Keratinocyte (primary cell): ENCODE measurements at regions not wholly inside any gene's neighbourhood (a gene's known extent, or its start where the extent isn't known, plus 50 kb on each side); places are given as distances from the start of the nearest gene placed in this dataset.

Experiments
- DNase-seq: peaks from one replicate; pipeline ENCODE4 v3.0.0-alpha.2; 2011; ENCODE audit warnings: low read depth, missing footprints, low spot score
- FAIRE-seq: peaks from 2 replicates; lab custom pipeline; 2011; peaks lifted over from hg19 to GRCh38; lab: Jason Lieb, UNC
- H2AFZ ChIP-seq: 2 replicates; pipeline ENCODE4 v1.6.0; 2012; ENCODE audit warnings: low read length, control low read depth, inconsistent platforms; ENCODE audit not compliant: control insufficient read depth
- H3K27ac ChIP-seq: 2 replicates; pipeline ENCODE4 v1.5.1; 2011; ENCODE audit warnings: low read length; ENCODE audit not compliant: control insufficient read depth, insufficient read depth
- H3K27me3 ChIP-seq: 3 replicates; pipeline ENCODE4 v1.6.0; 2011; ENCODE audit warnings: low read length; ENCODE audit not compliant: control insufficient read depth, insufficient read depth; ENCODE audit errors: extremely low read depth
- H3K36me3 ChIP-seq, 2 experiments: 2 replicates in 1 of 2; 3 replicates in 1 of 2; pipeline ENCODE4 v1.5.1; 2011; ENCODE audit warnings: low read length in 2 of 2, mild to moderate bottlenecking in 1 of 2; ENCODE audit not compliant: control insufficient read depth in 2 of 2, insufficient read depth in 2 of 2; ENCODE audit errors: extremely low read depth in 1 of 2
- H3K4me1 ChIP-seq: 3 replicates; pipeline ENCODE4 v1.5.1; 2011; ENCODE audit warnings: low read length; ENCODE audit not compliant: control insufficient read depth, insufficient read depth; ENCODE audit errors: extremely low read depth
- H3K4me2 ChIP-seq: 3 replicates; pipeline ENCODE4 v1.6.0; 2011; ENCODE audit warnings: low read depth, low read length; ENCODE audit not compliant: control insufficient read depth, insufficient read depth; ENCODE audit errors: extremely low read depth
- H3K4me3 ChIP-seq, 3 experiments: fragments of 200-600 bp in 1 of 3; sonication (generic) in 1 of 3; 2 replicates in 2 of 3; 3 replicates in 1 of 3; pipeline ENCODE4 v1.5.1; 2011 to 2016; ENCODE audit warnings: low read length in 3 of 3, mild to moderate bottlenecking in 3 of 3, control low read depth in 2 of 3, inconsistent platforms in 1 of 3, low read depth in 1 of 3, mixed read lengths in 1 of 3, mixed run types in 1 of 3, moderate library complexity in 1 of 3; ENCODE audit not compliant: control insufficient read depth in 2 of 3, insufficient read depth in 2 of 3; ENCODE audit errors: extremely low read depth in 1 of 3
- H3K79me2 ChIP-seq: 2 replicates; pipeline ENCODE4 v1.6.0; 2012; ENCODE audit warnings: low read length; ENCODE audit not compliant: control insufficient read depth, insufficient read depth
- H3K9ac ChIP-seq: 3 replicates; pipeline ENCODE4 v1.6.0; 2011; ENCODE audit warnings: low read length; ENCODE audit not compliant: control insufficient read depth, insufficient read depth; ENCODE audit errors: extremely low read depth
- H3K9me1 ChIP-seq: 3 replicates; pipeline ENCODE4 v1.6.0; 2011; ENCODE audit warnings: low read length; ENCODE audit not compliant: control insufficient read depth, insufficient read depth; ENCODE audit errors: extremely low read depth
- H3K9me3 ChIP-seq: 2 replicates; pipeline ENCODE4 v1.5.1; 2012; ENCODE audit warnings: low read depth, low read length; ENCODE audit not compliant: control insufficient read depth
- H4K20me1 ChIP-seq: 3 replicates; pipeline ENCODE4 v1.6.0; 2011; ENCODE audit warnings: low read length; ENCODE audit not compliant: control insufficient read depth, insufficient read depth; ENCODE audit errors: extremely low read depth
- EZH2 ChIP-seq: IDR thresholded peaks from one replicate; pipeline ENCODE4 v1.6.1; 2012; ENCODE audit warnings: inconsistent platforms, mild to moderate bottlenecking, low read length, moderate library complexity
- dilution Hi-C: fragments of 300-500 bp; cut with MboI; formaldehyde crosslinking; loops from one replicate; pipeline ENCODE4 v1.7.0; 2020; ENCODE audit warnings: low sequenced_read_pairs; ENCODE audit not compliant: extremely low pct_ligation_motif_present
- TF ChIP-seq, protein P1 (sequence below), 3 experiments: IDR thresholded peaks in 1 of 3; conservative IDR thresholded peaks in 1 of 3; optimal IDR thresholded peaks in 1 of 3; 2 replicates in 2 of 3; 3 replicates in 1 of 3; pipeline versions ENCODE3 to v1.5.1; 2011; ENCODE audit warnings: low read length in 3 of 3, mild to moderate bottlenecking in 3 of 3, moderate library complexity in 2 of 3, control low read depth in 1 of 3, inconsistent platforms in 1 of 3; ENCODE audit not compliant: insufficient read depth in 2 of 3; ENCODE audit errors: extremely low read depth in 1 of 3

DNA sequence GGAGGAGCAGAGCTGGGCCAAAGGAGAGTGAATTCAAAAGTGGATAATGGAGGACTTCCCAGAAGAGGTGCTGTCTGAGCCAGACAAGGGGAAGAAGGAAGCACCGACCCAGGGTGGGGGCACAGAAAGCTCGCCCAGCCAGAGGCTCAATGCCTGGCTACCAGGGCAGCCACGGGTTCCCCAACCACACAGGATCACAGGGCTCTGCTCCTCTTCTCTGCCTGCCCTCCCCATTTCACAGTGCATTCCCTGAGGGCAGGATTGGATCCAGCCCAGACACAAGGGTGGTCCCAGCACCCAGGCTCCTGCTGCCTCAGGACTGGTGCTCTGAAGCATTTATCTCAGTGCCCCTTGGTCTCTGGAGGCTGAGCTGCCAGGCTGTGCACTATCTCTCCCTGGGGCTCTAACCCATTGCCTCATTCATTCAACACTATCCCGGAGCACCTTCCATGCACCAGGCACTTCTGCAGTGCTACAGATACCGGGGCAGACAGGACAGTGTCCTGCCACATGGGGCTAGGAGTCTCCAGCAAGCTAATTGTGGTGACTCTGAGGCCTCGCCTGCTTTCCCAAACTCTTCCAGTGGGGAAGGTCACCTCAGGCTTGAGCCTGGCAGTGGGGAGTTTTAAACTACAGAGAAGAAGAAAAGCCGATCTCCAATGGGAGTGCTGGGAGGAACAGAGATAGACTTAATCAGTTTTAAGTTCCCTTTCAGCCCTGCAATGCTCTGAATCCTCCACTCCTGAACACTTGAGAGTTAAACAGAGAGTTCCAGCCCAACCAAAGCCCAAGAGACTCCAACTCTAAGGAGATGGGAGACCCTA is 201.8 kb upstream of the ZMIZ1 start:
- TF ChIP-seq, protein P1, sequence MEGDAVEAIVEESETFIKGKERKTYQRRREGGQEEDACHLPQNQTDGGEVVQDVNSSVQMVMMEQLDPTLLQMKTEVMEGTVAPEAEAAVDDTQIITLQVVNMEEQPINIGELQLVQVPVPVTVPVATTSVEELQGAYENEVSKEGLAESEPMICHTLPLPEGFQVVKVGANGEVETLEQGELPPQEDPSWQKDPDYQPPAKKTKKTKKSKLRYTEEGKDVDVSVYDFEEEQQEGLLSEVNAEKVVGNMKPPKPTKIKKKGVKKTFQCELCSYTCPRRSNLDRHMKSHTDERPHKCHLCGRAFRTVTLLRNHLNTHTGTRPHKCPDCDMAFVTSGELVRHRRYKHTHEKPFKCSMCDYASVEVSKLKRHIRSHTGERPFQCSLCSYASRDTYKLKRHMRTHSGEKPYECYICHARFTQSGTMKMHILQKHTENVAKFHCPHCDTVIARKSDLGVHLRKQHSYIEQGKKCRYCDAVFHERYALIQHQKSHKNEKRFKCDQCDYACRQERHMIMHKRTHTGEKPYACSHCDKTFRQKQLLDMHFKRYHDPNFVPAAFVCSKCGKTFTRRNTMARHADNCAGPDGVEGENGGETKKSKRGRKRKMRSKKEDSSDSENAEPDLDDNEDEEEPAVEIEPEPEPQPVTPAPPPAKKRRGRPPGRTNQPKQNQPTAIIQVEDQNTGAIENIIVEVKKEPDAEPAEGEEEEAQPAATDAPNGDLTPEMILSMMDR (optimal IDR thresholded peaks at IDR 0.05 in 1 of 3, IDR thresholded peaks at IDR 0.05 in 1 of 3, conservative IDR thresholded peaks at IDR 0.05 in 1 of 3; ENCODE audit: extremely low read depth in 1 of 3, insufficient read depth in 2 of 3, low read length in 3 of 3), result no peak
- TF ChIP-seq EZH2, result no peak
- H3K9ac ChIP-seq, result no peak overlapping the region
- H3K4me1 ChIP-seq, result peaks cover 8% of the 10 kb centered on the region
- no peaks in the 10 kb centered on the region for H3K79me2 ChIP-seq
- no peak for FAIRE-seq
- no peak overlapping the region for H3K4me2 ChIP-seq
- no peak overlapping the region for H2AFZ ChIP-seq
- H3K9me3 ChIP-seq, result no peaks in the 10 kb centered on the region
- no peaks in the 10 kb centered on the region for H3K9me1 ChIP-seq
- H4K20me1 ChIP-seq, result no peaks in the 10 kb centered on the region
- no peak overlapping the region for H3K4me3 ChIP-seq
- H3K27ac ChIP-seq, result no peak overlapping the region
- dilution Hi-C loops, result no loop called here
- H3K36me3 ChIP-seq, result no peaks in the 10 kb centered on the region
- peaks cover 2% of the 10 kb centered on the region for H3K27me3 ChIP-seq
- DNase-seq, result no peak

- H3K4me3 ChIP-seq, result no peak overlapping the region
- no peak overlapping the region for H3K9ac ChIP-seq
- no peak for FAIRE-seq
- no peaks in the 10 kb centered on the region for H4K20me1 ChIP-seq
- H3K4me2 ChIP-seq, result no peak overlapping the region
- no peak overlapping the region for H2AFZ ChIP-seq
- H3K27ac ChIP-seq, result no peak overlapping the region
- H3K36me3 ChIP-seq, result no peaks in the 10 kb centered on the region
- no peaks in the 10 kb centered on the region for H3K9me1 ChIP-seq
- H3K79me2 ChIP-seq, result no peaks in the 10 kb centered on the region
- no peak for TF ChIP-seq EZH2
- TF ChIP-seq, protein P1 (optimal IDR thresholded peaks at IDR 0.05 in 1 of 3, IDR thresholded peaks at IDR 0.05 in 1 of 3, conservative IDR thresholded peaks at IDR 0.05 in 1 of 3; ENCODE audit: extremely low read depth in 1 of 3, insufficient read depth in 2 of 3, low read length in 3 of 3), result no peak
- dilution Hi-C loops, result no loop called here
- peaks cover 2% of the 10 kb centered on the region for H3K4me1 ChIP-seq
- H3K9me3 ChIP-seq, result no peaks in the 10 kb centered on the region
- no peak for DNase-seq
- peaks cover 2% of the 10 kb centered on the region for H3K27me3 ChIP-seq
Observed at GRCh38 chr10:78867555-78867939, 201.2 kb upstream of the ZMIZ1 start.
